ENCODE measurements at regions not wholly inside any gene's neighbourhood (a gene's known extent, or its start where the extent isn't known, plus 50 kb on each side); places are given as distances from the start of the nearest gene placed in this dataset.

DNA sequence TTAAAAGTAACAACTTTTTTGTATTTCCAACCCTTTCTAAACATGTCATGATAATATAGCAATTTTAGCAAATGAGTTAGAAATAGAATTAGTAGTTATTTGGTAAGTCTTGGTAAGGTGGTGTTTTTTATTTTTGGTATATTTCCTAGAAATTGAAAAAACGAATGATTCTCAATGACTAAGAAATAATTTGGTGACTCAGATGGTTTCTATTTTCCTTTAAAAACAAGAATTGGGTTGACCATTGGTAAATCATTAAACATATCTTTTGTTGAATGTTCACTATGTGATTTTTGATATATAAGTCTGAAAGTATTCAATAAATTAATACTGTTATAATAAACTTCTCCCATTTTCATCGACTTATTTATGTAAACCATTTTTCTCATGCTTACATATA, 206.2 kb upstream of the BANK1 start:
- no peak overlapping the region for H3K27ac ChIP-seq (ENCODE audit: insufficient read depth, low read length)
- H3K27me3 ChIP-seq (ENCODE audit: control insufficient read depth, insufficient read depth, low read length): no peaks in the 10 kb centered on the region
- H3K79me2 ChIP-seq (ENCODE audit: control insufficient read depth, insufficient read depth, low read length): no peaks in the 10 kb centered on the region
- TF ChIP-seq, protein P1, sequence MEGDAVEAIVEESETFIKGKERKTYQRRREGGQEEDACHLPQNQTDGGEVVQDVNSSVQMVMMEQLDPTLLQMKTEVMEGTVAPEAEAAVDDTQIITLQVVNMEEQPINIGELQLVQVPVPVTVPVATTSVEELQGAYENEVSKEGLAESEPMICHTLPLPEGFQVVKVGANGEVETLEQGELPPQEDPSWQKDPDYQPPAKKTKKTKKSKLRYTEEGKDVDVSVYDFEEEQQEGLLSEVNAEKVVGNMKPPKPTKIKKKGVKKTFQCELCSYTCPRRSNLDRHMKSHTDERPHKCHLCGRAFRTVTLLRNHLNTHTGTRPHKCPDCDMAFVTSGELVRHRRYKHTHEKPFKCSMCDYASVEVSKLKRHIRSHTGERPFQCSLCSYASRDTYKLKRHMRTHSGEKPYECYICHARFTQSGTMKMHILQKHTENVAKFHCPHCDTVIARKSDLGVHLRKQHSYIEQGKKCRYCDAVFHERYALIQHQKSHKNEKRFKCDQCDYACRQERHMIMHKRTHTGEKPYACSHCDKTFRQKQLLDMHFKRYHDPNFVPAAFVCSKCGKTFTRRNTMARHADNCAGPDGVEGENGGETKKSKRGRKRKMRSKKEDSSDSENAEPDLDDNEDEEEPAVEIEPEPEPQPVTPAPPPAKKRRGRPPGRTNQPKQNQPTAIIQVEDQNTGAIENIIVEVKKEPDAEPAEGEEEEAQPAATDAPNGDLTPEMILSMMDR (conservative IDR thresholded peaks at IDR 0.05 in 1 of 2, IDR thresholded peaks at IDR 0.05 in 1 of 2; ENCODE audit: low read depth in 1 of 2, low read length in 2 of 2): no peak
- no peak for TF ChIP-seq EZH2 (IDR thresholded peaks at IDR 0.05; ENCODE audit: low read length, missing control alignments)
- H3K4me2 ChIP-seq (ENCODE audit: extremely low read depth, insufficient read depth, low read length): no peak overlapping the region
- H3K9ac ChIP-seq (ENCODE audit: insufficient read depth, low read length): no peak overlapping the region
- no peaks in the 10 kb centered on the region for H3K9me3 ChIP-seq (ENCODE audit: control insufficient read depth, insufficient read depth, low read depth, low read length)
- H3K36me3 ChIP-seq (ENCODE audit: control insufficient read depth, insufficient read depth, low read length): no peaks in the 10 kb centered on the region
- no peaks in the 10 kb centered on the region for H3K4me1 ChIP-seq (ENCODE audit: control insufficient read depth, extremely low read depth, insufficient read depth, low read length)
- H2AFZ ChIP-seq (ENCODE audit: low read length): no peak overlapping the region
- no peak overlapping the region for H3K4me3 ChIP-seq (replicated peaks in 1 of 4; ENCODE audit: control extremely low read depth in 1 of 4, insufficient read depth in 1 of 4, low read depth in 3 of 4, low read length in 4 of 4)
- H4K20me1 ChIP-seq (ENCODE audit: control insufficient read depth, extremely low read depth, insufficient read depth, low read length): no peaks in the 10 kb centered on the region
- no peak for DNase-seq (ENCODE audit: low read depth in 2 of 2)

GRCh38 chr4:101563126-101563525, 215.8 kb upstream of the PPP3CA start:
- H3K9me3 ChIP-seq (ENCODE audit: control insufficient read depth, insufficient read depth, low read depth, low read length): no peaks in the 10 kb centered on the region
- no peak overlapping the region for H2AFZ ChIP-seq (ENCODE audit: low read length)
- no peak for TF ChIP-seq EZH2 (IDR thresholded peaks at IDR 0.05; ENCODE audit: low read length, missing control alignments)
- TF ChIP-seq, protein P1 (conservative IDR thresholded peaks at IDR 0.05 in 1 of 2, IDR thresholded peaks at IDR 0.05 in 1 of 2; ENCODE audit: low read depth in 1 of 2, low read length in 2 of 2): no peak
- H3K4me3 ChIP-seq (replicated peaks in 1 of 4; ENCODE audit: control extremely low read depth in 1 of 4, insufficient read depth in 1 of 4, low read depth in 3 of 4, low read length in 4 of 4): no peak overlapping the region
- no peak for DNase-seq (ENCODE audit: low read depth in 2 of 2)
- H3K9ac ChIP-seq (ENCODE audit: insufficient read depth, low read length): no peak overlapping the region
- H3K4me1 ChIP-seq (ENCODE audit: control insufficient read depth, extremely low read depth, insufficient read depth, low read length): no peaks in the 10 kb centered on the region
- H3K79me2 ChIP-seq (ENCODE audit: control insufficient read depth, insufficient read depth, low read length): no peaks in the 10 kb centered on the region
- H4K20me1 ChIP-seq (ENCODE audit: control insufficient read depth, extremely low read depth, insufficient read depth, low read length): no peaks in the 10 kb centered on the region
- H3K4me2 ChIP-seq (ENCODE audit: extremely low read depth, insufficient read depth, low read length): no peak overlapping the region
- no peaks in the 10 kb centered on the region for H3K27me3 ChIP-seq (ENCODE audit: control insufficient read depth, insufficient read depth, low read length)
- H3K27ac ChIP-seq (ENCODE audit: insufficient read depth, low read length): no peak overlapping the region
- H3K36me3 ChIP-seq (ENCODE audit: control insufficient read depth, insufficient read depth, low read length): no peaks in the 10 kb centered on the region

GRCh38 chr4:101556842-101557241, 209.5 kb upstream of the PPP3CA start:
- Histone ChIP-seq H3K79me2 (ENCODE audit: control insufficient read depth, insufficient read depth, low read length) (no peaks in the 10 kb centered on the region), H3K27me3 (ENCODE audit: control insufficient read depth, insufficient read depth, low read length) (no peaks in the 10 kb centered on the region), H3K9ac (ENCODE audit: insufficient read depth, low read length) (no peak overlapping the region), H3K27ac (ENCODE audit: insufficient read depth, low read length) (no peak overlapping the region), H4K20me1 (ENCODE audit: control insufficient read depth, extremely low read depth, insufficient read depth, low read length) (no peaks in the 10 kb centered on the region), H3K4me1 (ENCODE audit: control insufficient read depth, extremely low read depth, insufficient read depth, low read length) (no peaks in the 10 kb centered on the region), H2AFZ (ENCODE audit: low read length) (no peak overlapping the region), H3K4me2 (ENCODE audit: extremely low read depth, insufficient read depth, low read length) (no peak overlapping the region), H3K9me3 (ENCODE audit: control insufficient read depth, insufficient read depth, low read depth, low read length) (no peaks in the 10 kb centered on the region), H3K36me3 (ENCODE audit: control insufficient read depth, insufficient read depth, low read length) (no peaks in the 10 kb centered on the region), H3K4me3 (replicated peaks in 1 of 4; ENCODE audit: control extremely low read depth in 1 of 4, insufficient read depth in 1 of 4, low read depth in 3 of 4, low read length in 4 of 4) (no peak overlapping the region)
- no peak for TF ChIP-seq EZH2 (IDR thresholded peaks at IDR 0.05; ENCODE audit: low read length, missing control alignments)
- TF ChIP-seq, protein P1 (conservative IDR thresholded peaks at IDR 0.05 in 1 of 2, IDR thresholded peaks at IDR 0.05 in 1 of 2; ENCODE audit: low read depth in 1 of 2, low read length in 2 of 2): no peak
- no peak for DNase-seq (ENCODE audit: low read depth in 2 of 2)
